Inferior parietal cortex (tissue), 1 donor: ENCODE measurements at regions not wholly inside any gene's neighbourhood (a gene's known extent, or its start where the extent isn't known, plus 50 kb on each side); places are given as distances from the start of the nearest gene placed in this dataset.
A peak's percentile ranks its signal among the peaks of the same experiment; 100 is the strongest.

Source experiments
- DNase-seq: peaks from one replicate; pipeline ENCODE4 v3.0.0-alpha.2; 2016; ENCODE audit errors: extremely low spot score

DNA sequence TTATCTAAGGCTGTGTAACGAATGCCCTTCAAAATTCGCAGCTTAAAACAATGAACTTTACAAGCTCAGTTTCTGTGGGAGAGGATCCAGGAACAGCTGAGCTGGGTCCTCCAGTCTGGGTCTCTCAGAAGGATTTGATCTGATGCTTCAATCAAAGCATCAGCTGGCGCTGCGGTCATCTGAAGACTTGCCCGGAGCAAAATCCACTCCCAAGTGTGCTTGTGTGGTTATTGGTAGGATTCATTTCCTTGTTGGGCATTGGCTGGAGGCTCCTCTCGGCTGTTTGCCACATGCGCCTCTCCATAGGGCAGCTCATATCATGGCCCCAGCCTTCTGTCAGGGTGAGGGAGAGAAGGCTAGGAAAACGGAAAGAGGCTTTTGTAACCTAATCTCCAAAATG lies 269.3 kb upstream of the CHD6 start:
- DNase-seq: no peak

DNA sequence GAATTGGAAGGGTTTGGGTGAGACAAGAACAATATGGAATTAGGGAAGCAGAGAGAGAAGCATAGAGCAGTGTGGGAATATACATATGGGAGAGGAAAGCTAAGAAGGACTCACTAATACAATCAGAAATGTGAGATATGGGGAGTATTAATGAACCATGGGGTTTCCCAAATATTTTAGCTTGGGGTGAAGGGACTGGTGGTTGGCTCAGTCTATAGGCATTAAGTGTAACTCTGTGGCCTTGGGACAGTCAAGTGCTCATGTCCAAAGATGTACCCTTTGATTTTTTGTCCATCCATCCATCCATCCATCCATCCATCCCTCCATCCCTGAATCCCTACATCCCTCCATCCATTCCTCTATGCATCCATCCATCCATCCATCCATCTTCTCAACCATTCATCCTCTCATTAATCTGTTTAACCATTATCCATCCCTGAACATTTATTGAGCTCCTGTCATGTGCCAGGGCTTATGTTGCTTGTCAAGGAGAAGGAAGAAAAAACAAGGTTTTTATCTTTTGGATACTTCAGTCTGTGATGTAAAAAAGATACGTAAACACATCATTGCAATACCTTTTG lies 263.4 kb upstream of the CHD6 start:
- DNase-seq: no peak

DNA sequence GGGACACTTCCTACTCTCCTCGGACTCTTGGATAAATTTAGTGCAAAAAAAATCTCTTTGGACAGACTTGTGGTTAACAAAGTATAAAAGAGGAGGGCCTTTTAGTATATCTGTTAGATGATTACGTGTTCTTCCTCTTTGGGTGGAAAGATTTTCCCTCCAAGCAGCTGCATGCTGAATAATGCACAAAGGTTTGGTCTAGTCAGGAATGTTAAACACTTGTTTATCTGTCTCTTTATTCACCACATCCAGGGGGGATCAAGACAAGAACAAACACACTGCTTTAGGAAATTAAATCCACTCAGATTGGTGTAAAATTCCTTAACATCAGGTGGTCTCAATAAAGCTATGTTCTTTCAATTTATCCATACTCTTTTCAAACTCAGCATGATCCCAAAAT lies 260.9 kb upstream of the CHD6 start:
- no peak for DNase-seq

DNA sequence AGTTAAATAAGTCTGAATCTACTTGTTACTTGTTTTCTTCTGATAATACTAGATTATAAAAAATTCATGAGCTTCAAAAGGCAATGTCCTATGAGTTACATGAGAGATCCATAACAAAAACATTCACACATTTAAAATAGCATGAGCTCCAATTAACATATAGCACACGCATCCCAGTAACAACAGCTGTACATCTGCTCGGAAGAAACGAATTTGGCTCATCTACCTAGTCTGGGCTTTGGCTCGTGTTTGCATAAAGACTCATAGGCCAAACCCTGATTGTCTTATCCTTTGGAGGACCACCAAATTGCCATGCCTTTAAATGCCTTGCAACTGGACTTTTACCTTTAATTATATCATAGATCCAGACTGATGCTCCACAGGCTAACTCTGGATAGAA lies 259.7 kb upstream of the CHD6 start:
- peak; percentile 25 for DNase-seq

DNA sequence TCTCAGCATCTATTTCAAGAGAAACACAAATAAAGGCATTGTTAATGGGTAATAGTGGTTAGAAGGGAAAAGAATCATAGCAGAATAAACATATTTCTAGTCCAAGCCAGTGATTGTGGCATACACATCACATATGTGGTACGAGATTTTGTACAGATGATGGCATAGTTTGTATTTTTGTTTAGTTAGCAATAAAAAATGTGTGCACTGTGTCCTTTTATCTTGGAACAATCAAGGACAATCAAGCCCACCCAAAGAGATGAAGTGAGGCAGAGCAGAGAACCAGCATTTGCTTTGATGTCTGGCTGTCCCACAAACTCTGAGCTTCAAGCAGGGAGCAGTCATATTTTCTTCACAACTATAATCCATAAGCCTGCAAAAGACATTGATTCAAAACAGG lies 256.5 kb upstream of the CHD6 start:
- DNase-seq: no peak

GRCh38 chr20:41872930-41873329 lies 254.8 kb upstream of the CHD6 start:
- no peak for DNase-seq

GRCh38 chr20:41870869-41871462 lies 252.8 kb upstream of the CHD6 start:
- no peak for DNase-seq

DNA sequence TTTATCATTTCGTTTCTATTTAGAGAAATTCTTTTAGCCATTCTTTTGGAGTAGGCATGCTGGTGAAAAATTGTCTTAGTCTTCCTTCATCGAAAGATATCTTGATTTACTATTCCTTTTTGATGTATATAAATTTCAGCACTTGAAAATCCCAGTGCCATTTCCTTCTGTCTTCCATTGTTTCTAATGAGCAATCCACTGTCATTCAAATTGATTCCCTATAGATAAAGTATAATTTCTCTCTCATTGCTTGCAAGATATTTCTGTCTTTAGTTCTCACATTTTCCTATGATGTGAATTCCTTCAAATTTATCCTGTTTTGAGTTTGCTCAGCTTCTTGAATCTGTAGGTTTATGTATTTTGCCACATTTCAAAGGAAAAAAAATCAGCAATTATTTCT lies 251.1 kb upstream of the CHD6 start:
- no peak for DNase-seq

DNA sequence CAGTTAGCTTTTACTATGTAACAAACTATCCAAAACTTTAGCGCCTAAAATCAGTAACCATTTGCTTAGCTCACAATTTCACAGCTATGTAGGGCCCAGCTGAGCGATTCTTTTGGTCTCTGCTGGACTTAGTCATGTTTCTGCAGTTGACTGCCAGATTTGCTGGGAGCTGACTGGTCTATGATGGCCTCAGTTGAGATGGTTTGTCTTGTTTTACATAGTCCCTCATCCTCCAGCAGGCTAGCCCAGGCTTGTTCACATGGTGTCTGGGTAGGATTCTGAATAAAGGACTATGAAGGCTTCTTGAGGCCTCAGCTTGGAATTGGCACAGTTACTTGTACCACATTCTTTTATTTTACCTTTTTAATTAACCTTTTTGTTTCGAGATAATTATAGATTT lies 247.8 kb upstream of the CHD6 start:
- DNase-seq: no peak

DNA sequence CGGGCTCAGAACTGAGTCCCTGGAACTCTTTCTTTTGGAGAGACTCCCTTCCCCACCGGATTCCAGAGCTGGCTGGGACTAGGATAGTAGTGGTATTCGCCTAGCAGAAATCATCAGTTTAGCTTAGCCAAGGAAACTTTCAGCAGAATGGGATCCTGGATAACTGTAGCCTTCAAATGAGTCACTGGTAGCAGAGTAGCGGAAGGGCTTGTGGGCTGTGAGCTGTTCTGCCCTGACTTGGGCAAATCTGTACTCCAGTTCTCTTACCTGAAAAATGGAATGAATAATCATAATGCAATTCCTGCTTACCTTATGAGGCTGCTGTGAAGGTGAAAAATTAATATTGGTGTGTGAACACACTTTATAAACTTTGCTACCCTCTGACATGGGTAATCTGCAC lies 244.3 kb upstream of the CHD6 start:
- no peak for DNase-seq

- no peak for DNase-seq
Observed at GRCh38 chr20:41861772-41862422, 243.7 kb upstream of the CHD6 start.

- no peak for DNase-seq
Observed at GRCh38 chr20:41854765-41855164, 236.6 kb upstream of the CHD6 start.

DNA sequence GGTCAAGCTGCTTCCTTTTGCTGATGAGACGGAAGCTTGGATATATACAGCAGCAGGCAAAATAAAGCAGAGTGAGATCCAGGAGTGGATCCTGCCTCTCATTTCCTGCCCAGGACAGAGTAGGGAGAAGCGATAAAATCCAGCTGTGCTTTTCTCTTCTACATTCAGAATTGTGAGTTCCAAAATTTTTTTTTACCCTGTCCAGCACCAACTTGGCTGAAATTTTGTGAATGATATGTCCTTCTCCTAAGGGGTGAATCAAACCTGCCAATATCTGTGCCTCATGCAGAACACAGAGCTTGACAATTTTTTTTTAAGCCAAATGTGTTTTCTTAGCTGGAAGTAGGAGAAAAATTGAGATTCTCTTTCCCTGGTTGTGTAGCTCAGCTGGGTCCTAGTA lies 235.6 kb upstream of the CHD6 start:
- DNase-seq: no peak

DNA sequence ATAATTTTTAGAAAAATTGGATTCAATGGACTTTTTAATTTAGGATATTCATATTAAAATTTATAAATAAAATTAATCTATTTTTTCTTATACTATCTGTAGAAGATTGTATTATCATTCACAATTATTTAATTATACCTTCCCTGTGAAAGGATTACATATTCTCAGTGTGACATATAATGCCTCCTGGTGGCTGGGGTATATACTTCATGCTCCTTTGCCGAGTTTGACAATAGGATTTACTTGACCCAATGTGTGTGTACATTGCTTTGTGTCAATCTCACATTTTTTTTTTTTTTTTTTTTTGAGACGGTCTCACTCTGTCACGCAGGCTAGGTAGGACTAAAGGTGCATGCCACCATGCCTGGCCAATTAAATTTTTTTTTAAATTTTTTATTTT lies 230.0 kb upstream of the CHD6 start:
- no peak for DNase-seq

DNA sequence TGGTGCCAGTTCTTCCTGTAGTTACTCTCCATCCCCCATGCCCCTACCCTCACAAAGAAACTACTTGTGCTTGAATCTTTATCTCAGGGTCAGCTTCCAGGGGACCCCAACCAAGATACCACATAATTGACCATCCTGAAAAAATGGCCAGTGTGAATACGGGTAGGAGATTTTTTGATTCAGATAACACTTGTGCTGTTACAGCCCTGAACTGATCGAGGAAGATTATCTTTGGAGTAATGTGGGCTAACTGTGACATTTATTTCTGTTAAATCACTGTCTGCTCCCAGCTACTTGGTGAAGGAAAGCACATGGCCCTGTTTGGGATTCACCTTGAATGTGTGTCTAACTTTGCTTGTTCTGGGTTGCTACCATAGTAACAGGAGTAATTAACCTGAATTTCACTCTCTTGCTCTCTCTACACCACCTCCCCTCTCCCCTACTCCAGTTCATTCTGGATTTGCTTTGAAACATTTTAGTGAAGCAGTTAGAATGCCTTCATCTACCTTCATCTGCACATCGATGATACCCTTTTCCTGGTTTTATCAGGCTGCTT lies 219.6 kb upstream of the CHD6 start:
- DNase-seq: no peak

GRCh38 chr20:41833739-41834138 lies 215.6 kb upstream of the CHD6 start:
- no peak for DNase-seq

GRCh38 chr20:41830702-41831101 lies 212.5 kb upstream of the CHD6 start:
- no peak for DNase-seq

- DNase-seq: no peak
Observed at GRCh38 chr20:41819436-41819835, 201.3 kb upstream of the CHD6 start.

GRCh38 chr20:41818991-41819390 lies 200.8 kb upstream of the CHD6 start:
- no peak for DNase-seq

- no peak for DNase-seq
Observed at GRCh38 chr20:41818369-41818768, 200.2 kb upstream of the CHD6 start.

GRCh38 chr20:41811456-41811855 lies 193.3 kb upstream of the CHD6 start:
- no peak for DNase-seq

DNA sequence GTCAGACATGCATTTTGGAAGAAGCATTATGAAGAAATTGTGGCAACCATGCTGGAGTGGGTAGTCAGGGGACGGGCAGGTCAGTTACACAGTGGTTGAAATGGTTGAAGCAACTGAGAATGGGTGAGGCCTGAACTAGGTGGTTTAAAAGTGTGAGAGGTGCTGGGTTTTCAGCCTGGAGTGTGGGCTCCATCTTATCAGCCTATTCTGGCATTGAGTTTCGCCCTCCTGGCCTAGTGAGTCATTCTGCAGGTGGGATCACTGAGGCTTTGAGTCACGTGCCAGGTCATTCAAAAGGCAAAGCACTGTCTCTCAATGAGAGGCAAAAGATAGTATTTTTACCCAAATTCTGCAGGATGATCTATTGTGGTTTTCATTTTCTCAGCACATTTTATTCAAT lies 181.9 kb upstream of the CHD6 start:
- DNase-seq: no peak

DNA sequence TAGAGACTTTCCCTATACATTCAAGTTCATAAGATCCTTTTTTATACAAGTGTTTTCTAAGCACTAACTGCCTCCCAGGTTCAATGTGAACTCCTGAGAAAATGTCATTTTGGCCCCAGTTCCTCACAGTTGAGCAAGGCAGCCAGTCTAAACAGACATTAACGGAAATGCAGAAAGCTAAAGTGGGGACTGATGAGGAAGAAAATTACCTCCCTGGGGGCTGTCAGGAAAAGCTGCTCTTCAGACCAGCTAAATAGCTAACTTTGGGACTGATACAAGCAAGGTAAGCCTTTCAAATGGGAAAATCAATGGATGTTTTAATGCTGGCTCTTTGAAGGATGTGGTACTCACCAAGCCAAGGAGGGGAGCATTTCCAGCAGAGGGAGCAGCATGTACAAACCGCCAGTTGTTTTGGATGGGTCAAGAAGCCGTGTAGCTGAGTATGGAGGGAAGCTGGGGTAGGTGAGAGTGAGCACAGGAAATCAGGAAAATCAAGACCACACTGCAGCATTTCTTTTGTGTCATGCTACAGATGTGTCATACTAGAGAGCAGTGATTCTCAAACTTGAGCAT lies 180.8 kb upstream of the CHD6 start:
- no peak for DNase-seq
